GM21619 (cell line): ENCODE measurements at regions not wholly inside any gene's neighbourhood (a gene's known extent, or its start where the extent isn't known, plus 50 kb on each side); places are given as distances from the start of the nearest gene placed in this dataset.
"Not testable (repeated sequence)": the region's sequence is repeated elsewhere in the genome, so short reads cannot be mapped to it uniquely, and the experiment has no call there.

ENCODE experiments used
- ATAC-seq: cut with Tn5 transposase; IDR thresholded peaks from one replicate; pipeline ENCODE4 v1.9.1; 2021; ENCODE audit not compliant: unreplicated experiment

DNA sequence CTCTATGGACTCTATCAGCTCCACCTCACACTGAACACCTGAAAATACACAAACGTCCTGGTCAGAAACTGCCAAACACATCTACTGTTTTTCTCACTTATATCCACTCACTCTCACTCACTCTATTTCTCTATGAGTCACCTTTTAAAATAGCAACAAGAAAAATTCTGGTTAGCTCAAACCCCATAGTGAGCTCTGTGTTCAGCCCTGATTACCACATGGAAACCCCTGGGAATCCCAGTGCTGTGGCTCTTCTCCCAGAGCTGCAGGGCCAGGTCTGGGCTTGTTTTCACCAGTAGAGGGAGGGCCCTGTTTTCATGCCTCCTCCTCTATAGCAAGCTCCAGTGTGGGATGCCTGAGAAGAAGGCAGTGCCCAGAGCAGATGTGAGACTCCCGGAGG, 1126.1 kb downstream of the TMEM121 start:
- ATAC-seq: no peak

DNA sequence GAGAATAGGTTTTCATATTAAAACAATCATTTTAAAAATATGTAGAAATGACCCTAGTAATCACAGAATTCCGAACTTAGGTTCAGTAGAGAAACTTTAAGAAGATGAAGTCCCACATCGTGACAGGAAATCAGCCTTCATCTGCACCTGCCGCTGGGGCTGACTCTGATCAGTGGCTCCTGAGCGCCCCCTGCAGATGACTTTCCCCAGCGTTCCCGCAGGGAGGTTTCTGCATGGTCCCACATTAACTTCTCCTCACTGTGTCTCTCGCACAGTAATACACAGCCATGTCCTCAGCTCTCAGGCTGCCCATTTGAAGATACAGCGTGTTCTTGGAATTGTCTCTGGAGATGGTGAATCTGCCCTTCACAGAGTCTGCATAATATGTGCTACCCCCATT, 1131.1 kb downstream of the TMEM121 start:
- ATAC-seq: no peak

DNA sequence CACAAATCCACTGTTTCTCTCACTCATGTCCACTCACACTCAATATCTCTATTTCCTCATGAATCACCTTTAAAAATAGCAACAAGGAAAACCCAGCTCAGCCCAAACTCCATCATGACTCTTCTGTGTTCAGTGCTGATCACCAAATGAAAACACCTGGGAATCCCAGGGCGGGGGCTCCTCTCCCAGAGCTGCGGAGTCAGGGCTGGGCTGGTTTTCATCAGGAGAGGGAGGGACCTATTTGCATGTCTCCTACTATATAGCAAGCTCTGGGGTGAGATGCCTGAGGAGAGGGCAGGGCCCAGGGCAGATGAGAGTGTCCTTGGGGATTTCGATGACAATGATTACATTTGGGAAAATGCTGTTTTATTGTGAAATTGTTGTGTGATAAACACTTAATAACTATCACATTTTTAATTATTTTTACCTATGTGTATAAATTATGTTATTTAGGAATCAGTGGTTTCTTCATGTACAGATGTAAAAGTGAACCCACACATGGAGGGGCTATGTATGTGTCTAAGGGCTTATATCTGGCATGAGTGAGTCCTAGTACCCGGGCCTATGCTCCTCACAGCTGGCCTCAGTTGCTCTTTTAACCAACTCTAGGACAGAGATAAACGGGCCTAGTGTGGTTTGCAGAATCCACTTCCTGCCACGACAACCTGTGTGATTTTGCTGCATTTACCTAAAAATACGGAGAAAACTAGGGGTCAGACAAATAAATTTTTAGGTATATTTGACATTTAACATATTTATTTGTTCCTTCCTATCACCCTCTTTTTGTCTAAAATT, 1131.9 kb downstream of the TMEM121 start:
- ATAC-seq: not testable (repeated sequence)

DNA sequence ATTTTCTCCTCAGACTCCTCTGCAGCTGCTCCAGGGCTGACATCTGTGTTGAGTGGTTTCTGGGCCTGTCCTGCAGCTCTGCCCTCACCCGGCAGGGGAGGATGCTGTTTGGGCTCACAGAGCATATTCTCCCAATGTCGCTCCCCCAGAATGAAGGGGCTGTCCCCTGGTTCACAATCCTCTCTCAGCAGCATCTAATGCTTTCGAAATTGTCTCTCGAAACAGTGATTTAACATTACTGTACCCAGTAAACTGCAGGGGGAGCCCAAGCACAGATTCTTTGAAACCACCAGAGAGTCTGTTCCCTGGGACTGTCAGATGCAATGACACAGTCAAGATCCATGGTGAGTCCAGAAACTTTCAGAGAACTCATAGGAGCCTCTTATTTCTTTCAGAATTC, 1135.2 kb downstream of the TMEM121 start:
- not testable (repeated sequence) for ATAC-seq

DNA sequence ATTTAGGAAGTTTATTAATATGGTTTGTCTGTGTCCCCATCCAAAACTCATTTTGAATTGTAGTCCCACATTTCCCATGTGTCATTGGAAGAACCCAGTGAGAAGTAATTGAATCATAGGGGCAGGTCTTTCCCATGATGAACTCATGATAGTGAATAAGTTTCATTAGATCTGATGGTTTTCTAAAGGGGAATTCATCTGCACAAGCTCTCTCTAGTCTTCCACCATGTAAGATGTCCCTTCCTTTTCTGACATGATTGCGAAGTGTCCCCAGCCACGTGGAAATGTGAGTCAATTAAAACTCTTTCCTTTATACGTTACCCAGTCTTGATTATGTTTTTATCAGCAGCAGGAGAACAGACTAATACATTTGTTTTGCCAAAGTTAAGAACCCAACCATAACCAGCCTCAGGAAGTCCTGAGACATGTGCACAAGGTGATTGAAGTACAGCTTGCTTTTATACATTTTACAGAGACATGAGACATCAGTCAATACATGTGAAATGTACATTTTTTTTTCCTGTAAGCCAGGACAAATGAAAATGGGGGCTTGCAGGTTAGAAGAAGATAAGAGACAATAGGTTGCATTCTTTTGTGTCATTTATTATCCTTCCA, 1136.7 kb downstream of the TMEM121 start:
- ATAC-seq: no peak

DNA sequence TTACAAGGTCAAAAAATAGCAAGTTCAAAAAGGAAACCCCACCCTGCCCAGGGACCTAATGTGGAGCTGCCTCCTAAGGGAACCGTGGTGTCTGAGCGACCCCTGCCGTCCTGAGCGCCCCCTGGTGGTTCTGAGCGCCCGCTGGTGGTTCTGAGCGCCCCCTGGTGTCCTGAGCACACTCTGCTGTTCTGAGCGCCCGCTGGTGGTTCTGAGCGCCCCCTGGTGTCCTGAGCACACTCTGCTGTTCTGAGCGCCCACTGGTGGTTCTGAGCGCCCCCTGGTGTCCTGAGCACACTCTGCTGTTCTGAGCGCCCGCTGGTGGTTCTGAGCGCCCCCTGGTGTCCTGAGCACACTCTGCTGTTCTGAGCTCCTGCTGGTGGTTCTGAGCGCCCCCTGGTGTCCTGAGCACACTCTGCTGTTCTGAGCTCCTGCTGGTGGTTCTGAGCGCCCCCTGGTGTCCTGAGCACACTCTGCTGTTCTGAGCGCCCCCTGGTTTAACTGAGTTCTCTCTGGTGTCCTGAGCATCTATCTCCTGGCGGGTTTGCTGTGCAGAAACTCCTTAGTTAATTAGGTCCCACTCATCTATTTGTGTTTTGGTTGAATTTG, 1137.5 kb downstream of the TMEM121 start:
- ATAC-seq: not testable (repeated sequence)

DNA sequence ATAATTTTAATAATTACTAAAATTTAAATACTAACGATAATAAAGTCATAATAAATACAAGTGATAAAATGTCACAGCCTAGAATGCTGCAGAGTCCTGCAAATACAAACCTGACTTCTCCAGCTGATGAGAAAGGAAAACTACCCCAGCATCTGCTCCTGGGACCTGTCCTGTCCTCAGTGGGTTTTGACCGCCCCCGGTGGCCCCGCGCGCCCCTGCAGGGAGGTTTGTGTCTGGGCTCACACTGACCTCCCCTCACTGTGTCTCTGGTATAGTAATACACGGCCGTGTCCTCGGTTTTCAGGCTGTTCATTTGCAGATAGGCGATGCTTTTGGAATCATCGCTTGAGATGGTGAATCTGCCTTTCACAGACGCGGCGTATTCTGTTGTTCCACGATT, 1139.4 kb downstream of the TMEM121 start:
- no peak for ATAC-seq

DNA sequence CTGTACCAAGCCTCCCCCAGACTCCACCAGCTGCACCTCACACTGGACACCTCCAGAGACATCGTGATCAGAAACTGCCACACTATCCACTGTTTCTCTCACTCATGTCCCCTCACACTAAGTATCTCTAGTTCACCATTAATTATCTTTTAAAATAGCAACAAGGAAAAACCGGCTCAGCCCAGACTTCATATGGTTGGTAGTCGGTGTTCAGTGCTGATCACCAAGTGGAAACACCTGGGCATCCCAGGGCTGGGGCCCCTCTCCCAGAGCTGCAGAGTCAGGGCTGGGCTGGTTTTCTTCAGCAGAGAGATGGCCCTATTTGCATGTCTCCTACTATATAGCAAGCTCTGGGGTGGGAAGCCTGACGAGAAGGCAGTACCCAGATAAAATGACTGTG, 1140.0 kb downstream of the TMEM121 start:
- ATAC-seq: no peak

DNA sequence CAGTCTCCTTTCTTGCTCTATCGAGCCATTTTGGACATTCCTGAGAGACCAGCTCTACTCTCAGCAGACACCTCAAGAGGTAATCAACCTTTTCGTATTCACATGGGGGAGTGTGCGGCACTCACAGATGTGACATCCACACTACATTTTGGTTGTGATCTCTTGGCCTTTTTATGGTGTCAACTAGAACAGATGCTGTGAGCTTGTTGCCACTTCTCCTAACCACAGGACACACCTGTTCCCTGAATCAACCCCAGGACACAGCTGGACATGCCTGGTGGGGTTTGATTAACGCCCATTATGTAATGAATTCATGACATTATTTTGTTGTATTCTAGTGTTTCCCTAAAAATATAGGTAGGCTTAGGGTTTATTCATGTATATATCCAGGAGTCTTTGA, 1143.6 kb downstream of the TMEM121 start:
- no peak for ATAC-seq

DNA sequence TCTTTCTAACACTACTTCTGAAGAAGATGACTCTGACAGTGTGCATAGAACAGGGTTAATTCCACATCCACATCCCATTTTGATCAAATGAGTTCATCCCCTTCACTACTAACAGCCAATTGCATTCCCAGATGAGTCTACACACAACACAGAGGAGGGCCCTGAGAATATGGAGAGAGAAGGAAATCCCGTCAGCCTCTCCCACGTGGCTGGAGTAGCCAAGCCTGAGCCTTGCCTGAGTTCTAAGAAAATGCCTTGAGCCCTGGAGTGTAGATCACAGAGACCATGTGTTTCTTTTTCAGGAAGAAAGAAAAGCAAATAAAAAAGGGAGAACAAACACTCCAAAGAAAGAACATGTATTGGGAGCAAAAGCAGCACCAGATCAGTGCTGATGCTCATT, 1147.7 kb downstream of the TMEM121 start:
- ATAC-seq: not testable (repeated sequence)

DNA sequence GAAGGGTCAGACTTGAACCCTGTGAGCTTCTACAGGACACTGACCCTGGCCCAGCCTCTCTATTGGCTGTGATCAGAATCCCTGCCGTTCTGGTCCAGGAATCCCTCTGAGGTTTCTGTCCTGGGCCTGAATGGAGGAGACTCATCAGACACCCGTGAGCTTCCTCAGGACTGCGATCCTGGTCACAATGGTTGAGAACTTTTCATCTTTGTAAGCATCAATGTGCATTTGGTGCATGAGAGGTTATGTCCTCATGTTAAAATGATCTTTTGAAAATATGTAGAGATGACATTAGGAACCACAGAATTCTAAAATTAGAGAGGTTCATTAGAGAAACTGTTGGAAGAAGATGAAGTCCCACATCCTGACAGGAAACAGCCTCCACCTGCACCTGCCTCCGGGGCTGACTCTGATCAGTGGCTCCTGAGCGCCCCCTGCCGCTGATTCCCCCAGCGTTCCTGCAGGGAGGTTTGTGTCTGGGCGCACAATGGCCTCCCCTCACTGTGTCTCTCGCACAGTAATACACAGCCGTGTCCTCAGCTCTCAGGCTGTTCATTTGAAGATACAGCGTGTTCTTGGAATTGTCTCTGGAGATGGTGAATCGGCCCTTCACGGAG, 1148.2 kb downstream of the TMEM121 start:
- not testable (repeated sequence) for ATAC-seq

DNA sequence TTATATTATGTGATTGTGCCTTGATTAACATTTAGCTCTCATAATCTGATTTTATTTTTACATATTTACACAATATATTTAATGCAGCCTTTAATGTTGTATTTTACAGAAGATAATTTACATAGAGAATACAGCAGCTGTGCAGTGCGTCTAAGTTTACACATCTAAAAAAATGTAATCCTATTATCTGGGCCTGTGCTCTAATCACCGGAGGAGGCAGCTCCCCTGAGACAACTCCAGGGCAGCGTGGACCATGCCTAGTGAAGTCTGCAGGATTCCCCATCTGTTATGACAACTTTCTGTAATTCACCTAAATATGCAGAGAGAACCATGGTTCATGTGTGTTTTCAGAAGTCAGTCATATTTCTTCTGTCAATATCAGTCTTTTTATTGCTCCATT, 1149.3 kb downstream of the TMEM121 start:
- not testable (repeated sequence) for ATAC-seq

DNA sequence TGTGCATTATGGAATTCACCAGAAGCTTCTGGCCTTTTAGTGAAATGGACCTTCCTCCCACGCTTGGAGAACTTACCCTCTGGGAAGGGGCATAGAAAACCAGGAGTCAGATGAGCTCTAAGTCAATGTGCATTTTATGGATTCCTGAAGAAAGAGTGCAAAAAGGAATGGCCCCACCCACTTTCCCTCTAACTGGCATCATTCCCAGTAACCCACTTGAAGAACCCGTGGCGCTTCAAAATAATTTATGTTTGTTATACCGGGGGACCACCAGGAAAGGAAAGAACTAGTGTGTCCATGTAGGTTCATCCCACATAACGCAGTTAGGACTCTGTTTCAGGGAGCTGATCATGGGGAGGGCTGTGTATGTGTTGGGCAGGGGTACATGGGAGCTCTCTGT, 1153.4 kb downstream of the TMEM121 start:
- no peak for ATAC-seq

DNA sequence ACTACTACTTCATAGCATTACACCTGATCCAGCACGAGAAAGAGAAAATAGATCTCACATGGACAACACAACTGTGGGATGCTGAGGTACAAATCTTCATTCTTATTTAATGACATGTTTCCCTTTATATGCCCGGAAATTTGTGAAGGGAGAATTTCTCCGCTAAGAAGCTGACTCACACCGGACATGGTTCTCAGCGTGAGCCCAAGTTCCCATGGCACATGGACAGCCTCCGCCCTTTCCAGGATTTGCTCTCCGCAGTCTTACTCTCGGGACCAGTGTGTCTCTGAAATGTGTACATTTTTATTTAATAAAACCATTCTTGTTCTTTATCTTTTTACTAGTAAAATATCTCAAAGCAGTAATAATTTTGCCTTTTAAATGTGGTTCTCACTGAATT, 1154.8 kb downstream of the TMEM121 start:
- ATAC-seq: no peak

DNA sequence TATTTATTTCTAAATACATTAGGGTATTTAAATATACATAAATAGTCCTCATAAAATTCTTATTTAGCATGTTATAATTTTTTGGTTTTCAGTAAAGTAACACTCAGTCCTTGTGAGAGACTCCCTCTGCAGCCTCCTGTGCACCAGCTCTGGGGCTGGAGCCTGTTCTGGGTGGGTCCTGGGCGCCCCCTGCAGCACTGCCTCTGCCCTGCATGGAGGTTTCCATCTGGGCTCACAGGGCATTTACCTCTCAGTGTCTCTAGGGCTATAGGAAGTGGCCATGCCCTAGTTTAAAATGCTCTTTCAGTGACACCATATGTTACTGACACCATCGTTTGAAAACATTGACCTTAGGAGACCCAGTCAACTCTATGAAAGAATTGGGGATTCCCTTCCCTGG, 1155.2 kb downstream of the TMEM121 start:
- no peak for ATAC-seq

DNA sequence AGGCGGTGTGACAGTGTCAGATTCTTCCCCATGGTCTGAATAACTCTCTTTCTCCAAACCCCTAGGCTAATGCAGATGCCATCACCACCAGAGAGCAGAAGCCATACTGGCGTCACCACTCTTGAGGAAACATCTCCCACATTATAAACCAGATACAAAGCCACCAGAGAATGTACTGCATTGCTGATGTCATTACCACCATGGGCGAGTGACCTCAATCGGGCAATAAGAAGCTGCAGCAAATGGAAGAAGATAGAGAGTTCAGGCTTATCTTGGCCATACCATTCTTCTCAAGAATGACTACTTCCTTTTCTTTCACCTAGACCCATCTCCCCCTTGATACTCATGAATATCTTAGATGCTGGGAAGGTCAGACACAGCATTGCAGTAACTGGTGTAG, 1157.2 kb downstream of the TMEM121 start:
- ATAC-seq: no peak

DNA sequence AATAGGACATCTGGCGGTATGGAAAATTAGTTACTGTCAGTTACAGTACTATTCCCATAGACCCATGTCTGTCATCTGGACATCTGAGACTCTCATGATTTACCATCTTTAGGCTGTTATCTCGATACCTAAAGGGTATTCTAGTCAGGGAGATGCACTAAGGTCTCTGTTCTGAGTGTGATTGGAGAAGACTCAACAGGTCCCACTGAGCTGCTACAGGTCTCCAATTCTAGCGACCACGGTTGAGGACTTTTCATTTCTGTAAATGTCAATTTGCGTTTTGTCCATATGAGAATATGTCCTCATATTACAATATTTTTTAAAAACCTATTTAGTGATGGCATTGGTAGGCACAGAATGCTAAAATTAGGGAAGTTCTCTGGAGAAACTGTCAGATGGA, 1160.2 kb downstream of the TMEM121 start:
- no peak for ATAC-seq

DNA sequence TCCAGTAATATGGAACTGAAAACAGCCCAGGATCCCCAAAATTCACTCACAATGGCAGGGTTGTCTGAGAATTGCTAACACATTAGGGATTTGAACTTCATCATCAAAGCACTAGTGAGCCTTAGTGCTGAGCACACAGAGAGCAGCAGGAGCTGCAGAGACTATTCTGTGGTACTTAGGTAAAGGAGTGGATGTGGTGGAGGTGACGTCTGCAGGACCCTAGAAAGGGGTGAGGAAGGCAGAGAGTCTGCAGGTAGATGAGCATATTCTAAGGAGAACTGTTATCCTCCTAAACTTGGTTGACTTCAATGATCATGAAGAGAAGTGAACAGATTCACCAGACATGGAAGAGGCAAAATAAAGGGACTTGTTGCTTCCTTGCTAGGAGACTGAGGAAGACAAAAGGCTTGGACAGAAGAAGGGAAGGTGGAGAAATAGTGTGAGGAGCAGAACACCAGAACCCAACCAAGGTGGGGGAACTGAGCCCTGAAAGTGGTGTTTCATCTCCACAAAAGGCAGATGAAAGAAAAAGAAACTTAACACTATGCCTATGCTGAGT, 1164.0 kb downstream of the TMEM121 start:
- ATAC-seq: no peak

DNA sequence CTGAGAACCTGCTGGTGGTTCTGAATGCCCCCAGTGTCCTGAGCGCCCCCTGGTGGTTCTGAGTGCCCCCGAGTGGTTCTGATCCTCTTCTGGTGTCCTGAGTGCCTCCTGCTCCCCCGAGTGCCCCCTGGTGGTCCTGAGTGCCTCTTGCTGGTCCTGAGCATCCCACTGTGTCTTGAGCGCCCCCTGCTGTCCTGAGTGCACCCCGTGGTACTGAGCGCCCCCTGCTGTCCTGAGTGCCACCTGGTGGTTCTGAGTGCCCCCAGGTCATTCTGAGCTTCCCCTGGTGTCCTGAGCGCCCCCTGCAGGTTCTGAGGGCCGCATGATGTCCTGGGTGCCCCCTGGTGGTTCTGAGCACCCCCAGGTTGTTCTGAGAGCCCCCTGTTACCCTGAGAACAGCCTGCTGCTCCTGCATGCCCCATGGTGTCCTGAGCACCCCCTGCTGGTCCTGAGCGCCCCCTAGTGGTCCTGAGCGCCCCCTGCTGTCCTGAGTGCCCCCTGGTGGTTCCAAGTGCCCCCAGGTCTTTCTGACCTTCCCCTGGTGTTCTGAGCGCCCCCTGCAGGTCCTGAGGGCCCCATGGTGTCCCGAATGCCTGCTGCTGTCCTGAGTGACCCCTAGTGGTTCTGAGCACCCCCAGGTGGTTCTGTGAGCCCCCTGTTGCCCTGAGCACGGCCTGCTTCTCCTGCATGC, 1165.4 kb downstream of the TMEM121 start:
- ATAC-seq: peak; percentile 48

DNA sequence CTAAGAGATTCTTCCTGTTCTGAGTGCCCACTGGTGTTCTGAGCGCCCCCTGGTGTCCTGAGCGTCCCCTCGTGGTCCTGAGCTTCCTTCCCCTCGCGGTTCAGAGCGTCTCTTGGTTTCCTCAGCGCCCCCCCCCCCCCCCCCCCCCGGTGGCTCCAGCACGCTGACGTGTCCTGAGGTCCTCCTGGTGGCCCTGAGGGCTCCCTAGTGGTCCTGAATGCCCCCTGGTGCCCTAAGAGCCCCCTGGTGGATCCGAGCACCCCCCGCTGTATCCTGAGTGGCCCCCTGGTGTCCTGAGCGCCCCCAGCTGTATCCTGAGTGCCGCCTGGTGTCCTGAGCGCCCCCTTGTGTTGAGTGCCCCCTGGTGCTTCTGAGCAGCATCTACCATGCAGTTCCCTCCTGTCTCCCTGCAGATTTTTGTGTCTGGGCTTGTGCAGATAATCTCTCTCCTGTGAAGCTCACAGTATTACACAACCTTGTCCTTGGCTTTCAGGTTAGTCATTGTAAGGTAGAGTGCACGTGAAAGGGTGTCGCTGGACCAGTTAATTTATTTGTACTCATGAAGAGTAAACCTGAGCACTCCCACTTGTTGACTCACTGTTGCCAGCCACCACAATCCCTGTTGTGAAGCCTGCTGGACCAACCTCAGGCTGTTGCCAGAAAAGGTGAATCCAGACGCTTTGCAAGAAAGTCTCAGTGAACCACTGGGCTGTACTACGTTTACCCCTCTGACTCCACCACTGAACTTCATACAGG, 1168.4 kb downstream of the TMEM121 start:
- peak; percentile 52 for ATAC-seq
